SK-N-SH (cell line): ENCODE measurements at regions not wholly inside any gene's neighbourhood (a gene's known extent, or its start where the extent isn't known, plus 50 kb on each side); places are given as distances from the start of the nearest gene placed in this dataset.

ENCODE experiments used
- CTCF ChIA-PET: fragments of 300-600, 350-600 bp; formaldehyde crosslinking; extraction: SDS; loops from one replicate; lab custom pipeline; 2021; lab: Yijun Ruan, JAX
- POLR2A ChIA-PET: fragments of 350-600 bp; sonication (Branson Sonifier 250); formaldehyde crosslinking; extraction: SDS; loops from one replicate; lab custom pipeline; 2020; ENCODE audit warnings: antibody characterized with exemption, inconsistent platforms; lab: Yijun Ruan, JAX
- DNase-seq: peaks from one replicate; pipeline ENCODE4 v3.0.0; 2012
- H2AFZ ChIP-seq: fragments of 200-600 bp; sonication (generic); 2 replicates; pipeline ENCODE4 v1.8.1; 2016; ENCODE audit warnings: antibody characterized with exemption, mild to moderate bottlenecking, low read depth
- H3F3A ChIP-seq: fragments of 200-600 bp; sonication (generic); replicated peaks from 2 replicates; pipeline ENCODE3; 2016; ENCODE audit warnings: antibody characterized with exemption, mild to moderate bottlenecking; ENCODE audit not compliant: insufficient read depth
- H3K27ac ChIP-seq, 2 experiments: fragments of 200-500 bp in 1 of 2; fragments of 200-600 bp in 1 of 2; sonication (Bioruptor generic) in 1 of 2; sonication (generic), shearing (Covaris generic) in 1 of 2; 2 replicates each; pipeline versions ENCODE4 v1.5.1 to v1.6.1; 2014 to 2016; ENCODE audit warnings: low read depth in 2 of 2, inconsistent platforms in 1 of 2, low read length in 1 of 2, mild to moderate bottlenecking in 1 of 2, mixed read lengths in 1 of 2
- H3K27me3 ChIP-seq: fragments of 200-600 bp; sonication (generic), shearing (Covaris generic); 2 replicates; pipeline ENCODE4 v1.6.1; 2016; ENCODE audit warnings: mixed run types; ENCODE audit not compliant: insufficient read depth
- H3K36me3 ChIP-seq, 2 experiments: fragments of 200-500 bp in 1 of 2; fragments of 200-600 bp in 1 of 2; sonication (Bioruptor generic) in 1 of 2; sonication (generic) in 1 of 2; replicated peaks in 1 of 2; 2 replicates each; pipeline versions ENCODE3 to v1.5.1; 2014 to 2016; ENCODE audit warnings: low read length in 1 of 2, mild to moderate bottlenecking in 1 of 2; ENCODE audit not compliant: insufficient read depth in 2 of 2, control insufficient read depth in 1 of 2
- H3K4me1 ChIP-seq, 2 experiments: fragments of 200-500 bp in 1 of 2; fragments of 200-600 bp in 1 of 2; sonication (Bioruptor generic) in 1 of 2; sonication (generic), shearing (Covaris generic) in 1 of 2; 2 replicates each; pipeline versions ENCODE4 v1.5.1 to v1.6.1; 2014 to 2016; ENCODE audit warnings: low read depth in 1 of 2, low read length in 1 of 2, mixed run types in 1 of 2; ENCODE audit not compliant: insufficient read depth in 2 of 2, control insufficient read depth in 1 of 2
- H3K4me2 ChIP-seq: fragments of 200-600 bp; sonication (generic), shearing (Covaris generic); 2 replicates; pipeline ENCODE4 v1.6.1; 2017; ENCODE audit warnings: mixed run types
- H3K4me3 ChIP-seq, 2 experiments: fragments of 200-500 bp in 1 of 2; fragments of 200-600 bp in 1 of 2; sonication (Bioruptor generic) in 1 of 2; sonication (generic), shearing (Covaris generic) in 1 of 2; 2 replicates each; pipeline versions ENCODE4 v1.5.1 to v1.8.1; 2014 to 2016; ENCODE audit warnings: low read depth in 2 of 2, inconsistent platforms in 1 of 2, low read length in 1 of 2, mild to moderate bottlenecking in 1 of 2, mixed read lengths in 1 of 2, moderate library complexity in 1 of 2
- H3K79me2 ChIP-seq: fragments of 200-600 bp; sonication (generic); 2 replicates; pipeline ENCODE4 v1.8.1; 2017; ENCODE audit warnings: mild to moderate bottlenecking; ENCODE audit not compliant: insufficient read depth
- H3K9ac ChIP-seq: fragments of 200-600 bp; sonication (generic); 2 replicates; pipeline ENCODE4 v1.6.1; 2017; ENCODE audit warnings: mixed run types
- H3K9me2 ChIP-seq: fragments of 200-600 bp; sonication (generic); 2 replicates; pipeline ENCODE4 v1.6.1; 2017; ENCODE audit warnings: mixed run types
- H3K9me3 ChIP-seq: fragments of 200-600 bp; sonication (generic); 2 replicates; pipeline ENCODE4 v1.6.1; 2017; ENCODE audit warnings: mixed run types, mild to moderate bottlenecking, moderate library complexity
- H4K20me1 ChIP-seq: fragments of 200-600 bp; sonication (generic); 2 replicates; pipeline ENCODE4 v1.6.1; 2017; ENCODE audit warnings: mild to moderate bottlenecking, mixed run types; ENCODE audit not compliant: insufficient read depth
- FOXM1 ChIP-seq: IDR thresholded peaks from 2 replicates; pipeline ENCODE4 v1.4.0; 2012; ENCODE audit warnings: low read depth, mild to moderate bottlenecking
- NFIC ChIP-seq: IDR thresholded peaks from 2 replicates; pipeline ENCODE4 v1.4.0; 2012; ENCODE audit warnings: borderline replicate concordance
- SIN3A ChIP-seq: IDR thresholded peaks from 2 replicates; pipeline ENCODE4 v1.6.1; 2012; ENCODE audit warnings: low read depth, mild to moderate bottlenecking, low read length, moderate library complexity, borderline replicate concordance
- SMC3 ChIP-seq: IDR thresholded peaks from 2 replicates; pipeline ENCODE4 v1.6.1; 2012; ENCODE audit warnings: low read depth, low read length, improper control_type of control experiment
- TAF1 ChIP-seq: IDR thresholded peaks from 2 replicates; pipeline ENCODE4 v1.6.1; 2012; ENCODE audit warnings: low read depth, mild to moderate bottlenecking, low read length, moderate library complexity, borderline replicate concordance
- TEAD4 ChIP-seq: IDR thresholded peaks from 2 replicates; pipeline ENCODE4 v1.4.0; 2012; ENCODE audit warnings: mild to moderate bottlenecking, borderline replicate concordance; ENCODE audit not compliant: insufficient read depth
- WGBS: methylation state at CpG from one replicate; pipeline ENCODE4 v1.1.6; 2017; ENCODE audit warnings: low lambda C conversion rate; 5-methylcytosine and 5-hydroxymethylcytosine counted together
- TF ChIP-seq, protein P1 (sequence below): IDR thresholded peaks from 2 replicates; pipeline ENCODE4 v1.4.0; 2012; ENCODE audit warnings: low read depth, borderline replicate concordance
- TF ChIP-seq, protein P2 (sequence below): fragments of 150-350 bp; IDR thresholded peaks from 2 replicates; pipeline ENCODE4 v1.6.1; 2017; ENCODE audit warnings: antibody characterized with exemption, low read length, low read depth, borderline replicate concordance
- TF ChIP-seq, protein P3 (sequence below): IDR thresholded peaks from 2 replicates; pipeline ENCODE4 v1.6.1; 2012; ENCODE audit warnings: mild to moderate bottlenecking, low read depth, low read length, moderate library complexity

DNA sequence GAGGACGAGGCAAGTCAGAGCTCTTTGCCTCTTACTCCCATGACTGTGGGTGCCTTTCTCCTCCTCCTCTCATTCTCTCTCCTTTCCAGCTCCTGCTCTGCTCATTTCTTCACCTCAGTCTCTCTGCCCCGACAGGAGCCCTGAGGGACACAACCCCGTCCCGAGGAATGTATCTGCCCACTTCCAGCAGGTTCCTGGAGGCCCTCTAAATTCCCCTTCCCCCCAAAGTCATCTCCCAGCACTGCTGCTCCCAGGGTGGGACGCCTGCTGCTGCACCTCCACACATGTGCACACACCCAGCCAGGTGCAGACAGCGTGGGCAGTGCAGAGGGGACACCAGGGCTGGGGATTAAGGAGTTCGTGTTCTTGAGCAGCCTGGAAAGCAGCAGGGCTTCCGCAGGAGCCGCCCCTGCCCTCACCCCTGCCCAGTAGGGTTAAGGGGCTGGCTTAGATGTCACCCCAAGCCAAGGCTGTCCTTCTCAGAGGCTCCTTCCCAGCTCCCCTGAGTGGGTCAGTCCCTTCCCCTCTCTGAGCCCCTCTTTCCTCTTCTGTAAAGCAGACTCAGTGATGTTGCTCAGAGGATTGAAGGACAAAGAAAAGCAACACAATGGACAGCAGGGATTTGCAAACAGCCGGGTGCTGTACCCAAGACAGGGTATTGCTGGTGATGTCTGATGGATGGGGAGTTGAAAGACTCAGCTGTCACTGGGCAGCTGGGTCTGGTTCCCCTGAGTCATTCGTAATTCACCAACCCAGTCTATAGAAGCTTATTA lies 346.0 kb downstream of the MATN1 start:
- Histone ChIP-seq H3K9me2 (no peaks in the 10 kb centered on the region), H3F3A (no peaks in the 10 kb centered on the region), H4K20me1 (no peaks in the 10 kb centered on the region), H3K9me3 (no peaks in the 10 kb centered on the region), H3K4me2 (no peak overlapping the region), H3K4me3 (no peak overlapping the region), H3K27ac (no peak overlapping the region), H3K9ac (no peak overlapping the region), H3K27me3 (no peaks in the 10 kb centered on the region), H3K4me1 (peaks cover 11 to 17% of the 10 kb centered on the region in 2 experiments; a peak in 2 of 4 replicates), H3K79me2 (no peaks in the 10 kb centered on the region), H2AFZ (no peak overlapping the region), H3K36me3 (no peaks in the 10 kb centered on the region)
- 22% methylated on average over 9 of the region's 11 CpGs for WGBS
- CTCF ChIA-PET, result interaction anchor here (1.1 kb wide), 1 partner anchor 238 kb away, joined by 3 read pairs; no protein-coding TSS in a partner anchor
- no peak for TF ChIP-seq SMC3
- no peak for TF ChIP-seq TEAD4
- TF ChIP-seq FOXM1, result no peak
- TF ChIP-seq, protein P1, sequence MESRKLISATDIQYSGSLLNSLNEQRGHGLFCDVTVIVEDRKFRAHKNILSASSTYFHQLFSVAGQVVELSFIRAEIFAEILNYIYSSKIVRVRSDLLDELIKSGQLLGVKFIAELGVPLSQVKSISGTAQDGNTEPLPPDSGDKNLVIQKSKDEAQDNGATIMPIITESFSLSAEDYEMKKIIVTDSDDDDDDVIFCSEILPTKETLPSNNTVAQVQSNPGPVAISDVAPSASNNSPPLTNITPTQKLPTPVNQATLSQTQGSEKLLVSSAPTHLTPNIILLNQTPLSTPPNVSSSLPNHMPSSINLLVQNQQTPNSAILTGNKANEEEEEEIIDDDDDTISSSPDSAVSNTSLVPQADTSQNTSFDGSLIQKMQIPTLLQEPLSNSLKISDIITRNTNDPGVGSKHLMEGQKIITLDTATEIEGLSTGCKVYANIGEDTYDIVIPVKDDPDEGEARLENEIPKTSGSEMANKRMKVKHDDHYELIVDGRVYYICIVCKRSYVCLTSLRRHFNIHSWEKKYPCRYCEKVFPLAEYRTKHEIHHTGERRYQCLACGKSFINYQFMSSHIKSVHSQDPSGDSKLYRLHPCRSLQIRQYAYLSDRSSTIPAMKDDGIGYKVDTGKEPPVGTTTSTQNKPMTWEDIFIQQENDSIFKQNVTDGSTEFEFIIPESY, result no peak
- no peak for TF ChIP-seq SIN3A
- TF ChIP-seq, protein P2, sequence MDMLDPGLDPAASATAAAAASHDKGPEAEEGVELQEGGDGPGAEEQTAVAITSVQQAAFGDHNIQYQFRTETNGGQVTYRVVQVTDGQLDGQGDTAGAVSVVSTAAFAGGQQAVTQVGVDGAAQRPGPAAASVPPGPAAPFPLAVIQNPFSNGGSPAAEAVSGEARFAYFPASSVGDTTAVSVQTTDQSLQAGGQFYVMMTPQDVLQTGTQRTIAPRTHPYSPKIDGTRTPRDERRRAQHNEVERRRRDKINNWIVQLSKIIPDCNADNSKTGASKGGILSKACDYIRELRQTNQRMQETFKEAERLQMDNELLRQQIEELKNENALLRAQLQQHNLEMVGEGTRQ, result no peak
- no peak for TF ChIP-seq NFIC
- no peak for TF ChIP-seq TAF1
- TF ChIP-seq, protein P3, sequence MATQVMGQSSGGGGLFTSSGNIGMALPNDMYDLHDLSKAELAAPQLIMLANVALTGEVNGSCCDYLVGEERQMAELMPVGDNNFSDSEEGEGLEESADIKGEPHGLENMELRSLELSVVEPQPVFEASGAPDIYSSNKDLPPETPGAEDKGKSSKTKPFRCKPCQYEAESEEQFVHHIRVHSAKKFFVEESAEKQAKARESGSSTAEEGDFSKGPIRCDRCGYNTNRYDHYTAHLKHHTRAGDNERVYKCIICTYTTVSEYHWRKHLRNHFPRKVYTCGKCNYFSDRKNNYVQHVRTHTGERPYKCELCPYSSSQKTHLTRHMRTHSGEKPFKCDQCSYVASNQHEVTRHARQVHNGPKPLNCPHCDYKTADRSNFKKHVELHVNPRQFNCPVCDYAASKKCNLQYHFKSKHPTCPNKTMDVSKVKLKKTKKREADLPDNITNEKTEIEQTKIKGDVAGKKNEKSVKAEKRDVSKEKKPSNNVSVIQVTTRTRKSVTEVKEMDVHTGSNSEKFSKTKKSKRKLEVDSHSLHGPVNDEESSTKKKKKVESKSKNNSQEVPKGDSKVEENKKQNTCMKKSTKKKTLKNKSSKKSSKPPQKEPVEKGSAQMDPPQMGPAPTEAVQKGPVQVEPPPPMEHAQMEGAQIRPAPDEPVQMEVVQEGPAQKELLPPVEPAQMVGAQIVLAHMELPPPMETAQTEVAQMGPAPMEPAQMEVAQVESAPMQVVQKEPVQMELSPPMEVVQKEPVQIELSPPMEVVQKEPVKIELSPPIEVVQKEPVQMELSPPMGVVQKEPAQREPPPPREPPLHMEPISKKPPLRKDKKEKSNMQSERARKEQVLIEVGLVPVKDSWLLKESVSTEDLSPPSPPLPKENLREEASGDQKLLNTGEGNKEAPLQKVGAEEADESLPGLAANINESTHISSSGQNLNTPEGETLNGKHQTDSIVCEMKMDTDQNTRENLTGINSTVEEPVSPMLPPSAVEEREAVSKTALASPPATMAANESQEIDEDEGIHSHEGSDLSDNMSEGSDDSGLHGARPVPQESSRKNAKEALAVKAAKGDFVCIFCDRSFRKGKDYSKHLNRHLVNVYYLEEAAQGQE, result no peak
- POLR2A ChIA-PET, result no interaction called here
- no peak for DNase-seq
